ENCODE measurements at regions not wholly inside any gene's neighbourhood (a gene's known extent, or its start where the extent isn't known, plus 50 kb on each side); places are given as distances from the start of the nearest gene placed in this dataset.

- Histone ChIP-seq H2BK5ac (ENCODE audit: low read depth, low read length) (no peak overlapping the region), H3K4me1 (replicated peaks in 1 of 4; ENCODE audit: control insufficient read depth in 3 of 4, insufficient read depth in 4 of 4, low read length in 3 of 4) (no peaks in the 10 kb centered on the region), H4K5ac (ENCODE audit: insufficient read length, low read depth, low read length) (no peak overlapping the region), H2AK5ac (ENCODE audit: low read depth, low read length) (no peak overlapping the region), H2BK12ac (ENCODE audit: low read depth, low read length) (0 out of 2 replicates have a peak overlapping the region, but pooled peaks have one; percentile 17), H3K4ac (replicated peaks; ENCODE audit: insufficient read length, low read depth, low read length) (no peak overlapping the region), H3K18ac (ENCODE audit: extremely low read depth, low read length) (no peak overlapping the region), H4K91ac (replicated peaks; ENCODE audit: insufficient read length, low read length) (no peak overlapping the region), H3K56ac (replicated peaks; ENCODE audit: insufficient read length, low read depth, low read length) (no peak overlapping the region), H3K9ac (replicated peaks in 1 of 4; ENCODE audit: extremely low read depth in 1 of 4, low read depth in 3 of 4, low read length in 3 of 4) (no peak overlapping the region), H2BK15ac (ENCODE audit: low read length) (no peak overlapping the region), H4K8ac (ENCODE audit: extremely low read depth, insufficient read depth, low read length) (no peak overlapping the region), H3K23ac (ENCODE audit: insufficient read length) (no peak overlapping the region), H3K23me2 (ENCODE audit: low read depth, low read length) (no peaks in the 10 kb centered on the region), H3K4me3 (ENCODE audit: extremely low read depth in 1 of 4, insufficient read depth in 2 of 4, low read depth in 3 of 4, low read length in 4 of 4) (no peak overlapping the region), H3K36me3 (ENCODE audit: control insufficient read depth in 2 of 4, insufficient read depth in 4 of 4, low read length in 3 of 4) (no peaks in the 10 kb centered on the region), H3K79me2 (ENCODE audit: control insufficient read depth in 1 of 2, insufficient read depth in 2 of 2, low read length in 2 of 2) (no peaks in the 10 kb centered on the region), H3K27ac (ENCODE audit: low read depth, low read length) (no peak overlapping the region), H3K9me3 (ENCODE audit: insufficient read depth in 2 of 2, low read depth in 1 of 2, low read length in 1 of 2) (no peaks in the 10 kb centered on the region), H3K27me3 (replicated peaks in 1 of 4; ENCODE audit: control insufficient read depth in 3 of 4, extremely low read depth in 1 of 4, insufficient read depth in 3 of 4, low read length in 3 of 4) (no peaks in the 10 kb centered on the region; a peak in 1 of 7 replicates), H3K79me1 (ENCODE audit: low read depth, low read length) (no peaks in the 10 kb centered on the region), H3K14ac (ENCODE audit: insufficient read length) (no peak overlapping the region), H2AFZ (ENCODE audit: low read length) (no peak overlapping the region), H4K20me1 (replicated peaks in 1 of 2; ENCODE audit: control insufficient read depth in 1 of 2, insufficient read depth in 2 of 2, low read length in 2 of 2) (no peaks in the 10 kb centered on the region), H3K4me2 (ENCODE audit: insufficient read depth in 1 of 2, low read depth in 2 of 2, low read length in 2 of 2) (no peak overlapping the region), H2BK120ac (replicated peaks; ENCODE audit: low read depth, low read length) (no peak overlapping the region), H2BK20ac (ENCODE audit: low read length) (no peak overlapping the region)
- DNase-seq (ENCODE audit: low read depth in 1 of 2, low spot score in 2 of 2) (no peak), FAIRE-seq (no peak)
- WGBS, 2 experiments (ENCODE audit: extremely low coverage in 1 of 2, insufficient coverage in 1 of 2, insufficient read length in 1 of 2, insufficient replicate concordance in 2 of 2, low coverage in 1 of 2, low lambda C conversion rate in 2 of 2, missing lambda C conversion rate in 1 of 2), result 86% methylated on average over 6 of the region's 6 CpGs; no CpG with 5 or more reads in 1 of the 2 experiments
- no peak for TF ChIP-seq TAF1 (IDR thresholded peaks at IDR 0.05; ENCODE audit: low read depth, low read length)
- TF ChIP-seq CBX8 (IDR thresholded peaks at IDR 0.05; ENCODE audit: borderline replicate concordance, low read depth, low read length), result no peak
- no peak for TF ChIP-seq ATF3 (IDR thresholded peaks at IDR 0.05; ENCODE audit: insufficient read depth, low read depth, low read length)
- TF ChIP-seq EZH2 (IDR thresholded peaks at IDR 0.05; ENCODE audit: low read depth, low read length, severe bottlenecking), result no peak
- TF ChIP-seq SIN3A (conservative IDR thresholded peaks at IDR 0.05 in 1 of 2, IDR thresholded peaks at IDR 0.05 in 1 of 2; ENCODE audit: low read depth in 1 of 2, low read length in 2 of 2), result no peak
- TF ChIP-seq EGR1 (IDR thresholded peaks at IDR 0.05; ENCODE audit: borderline replicate concordance, low read depth, low read length), result no peak
- no peak for TF ChIP-seq RFX5 (IDR thresholded peaks at IDR 0.05; ENCODE audit: borderline replicate concordance, low read depth, low read length)
- TF ChIP-seq CTBP2 (IDR thresholded peaks at IDR 0.05; ENCODE audit: borderline replicate concordance, insufficient read depth, insufficient read length, low read length), result no peak
- ChIA-PET POLR2A (ENCODE audit: partially characterized antibody) (no interaction called here), CTCF (ENCODE audit: partially characterized antibody) (interaction anchor here (1.1 kb wide), 1 partner anchor 40 kb away, joined by 3 read pairs; no protein-coding TSS in a partner anchor)
Measured at GRCh38 chr3:66762916-66763693, 235.0 kb upstream of the KBTBD8 start.

All from H1 (cell line).